Stimulated activated naive B cell treated with anti-CD40 and anti-IgM and Interleukin-4, amounts not matched to agents 10 μg/mL and 1 μg/mL and 100 μg/mL, for 72 hours (primary cell): ENCODE measurements at regions not wholly inside any gene's neighbourhood (a gene's known extent, or its start where the extent isn't known, plus 50 kb on each side); places are given as distances from the start of the nearest gene placed in this dataset.
"Not testable (repeated sequence)": the region's sequence is repeated elsewhere in the genome, so short reads cannot be mapped to it uniquely, and the experiment has no call there.

Experiments used
- ATAC-seq, 2 donors: fragments of 150-1000 bp; cut with Tn5 transposase; replicated peaks; 2 replicates each; pipeline ENCODE4 v1.10.0; 2021; ENCODE audit warnings: moderate library complexity in 1 of 2
- DNase-seq: peaks from one replicate; pipeline ENCODE4 v3.0.0; 2021
- H3K27ac Mint-ChIP-seq: one replicate; pipeline ENCODE4 v1.8.0; 2022; ENCODE audit warnings: mild to moderate bottlenecking, mixed read lengths
- H3K27me3 Mint-ChIP-seq, 2 donors: one replicate each; pipeline ENCODE4 v1.8.0; 2022; ENCODE audit warnings: mixed read lengths in 2 of 2
- H3K36me3 Mint-ChIP-seq, 2 donors: one replicate each; pipeline ENCODE4 v1.8.0; 2022; ENCODE audit warnings: mixed read lengths in 2 of 2, mild to moderate bottlenecking in 1 of 2
- H3K4me1 Mint-ChIP-seq, 2 donors: one replicate each; pipeline ENCODE4 v1.8.0; 2022; ENCODE audit warnings: mixed read lengths in 2 of 2, mild to moderate bottlenecking in 1 of 2
- H3K4me3 Mint-ChIP-seq, 2 donors: one replicate each; pipeline ENCODE4 v1.8.0; 2022; ENCODE audit warnings: mild to moderate bottlenecking in 2 of 2, mixed read lengths in 2 of 2, moderate library complexity in 1 of 2
- H3K9me3 Mint-ChIP-seq, 2 donors: one replicate each; pipeline ENCODE4 v1.8.0; 2022; ENCODE audit warnings: mixed read lengths in 2 of 2, mild to moderate bottlenecking in 1 of 2

GRCh38 chr9:97788763-97789663 is 64.0 kb upstream of the FOXE1 start:
- Mint-ChIP-seq H3K27me3 (peaks cover 8 to 13% of the 10 kb centered on the region in 2 donors), H3K36me3 (no peaks in the 10 kb centered on the region), H3K9me3 (no peaks in the 10 kb centered on the region), H3K4me1 (no peaks in the 10 kb centered on the region), H3K27ac (no peak overlapping the region), H3K4me3 (no peak overlapping the region)
- ATAC-seq: no peak
- DNase-seq: no peak

- DNase-seq (no peak), ATAC-seq (no peak)
- Mint-ChIP-seq H3K27ac (no peak overlapping the region), H3K9me3 (no peaks in the 10 kb centered on the region), H3K36me3 (no peaks in the 10 kb centered on the region), H3K4me1 (no peaks in the 10 kb centered on the region), H3K27me3 (peaks cover 8 to 13% of the 10 kb centered on the region in 2 donors), H3K4me3 (no peak overlapping the region)
Observed at GRCh38 chr9:97790542-97790941, 62.5 kb upstream of the FOXE1 start.

- ATAC-seq: no peak
- H3K27ac Mint-ChIP-seq: no peak overlapping the region
Observed at GRCh38 chr9:97791542-97791941, 61.5 kb upstream of the FOXE1 start.

GRCh38 chr9:97793067-97793466 is 60.0 kb upstream of the FOXE1 start:
- ATAC-seq (no peak), DNase-seq (no peak)
- Mint-ChIP-seq H3K4me1 (no peaks in the 10 kb centered on the region), H3K36me3 (no peaks in the 10 kb centered on the region), H3K9me3 (no peaks in the 10 kb centered on the region), H3K27me3 (peaks cover under 1 to 5% of the 10 kb centered on the region in 2 donors), H3K27ac (no peak overlapping the region), H3K4me3 (no peak overlapping the region)

More at GRCh38 chr9:97791542-97791941, 61.5 kb upstream of the FOXE1 start:
- Mint-ChIP-seq H3K9me3 (no peaks in the 10 kb centered on the region), H3K4me1 (no peaks in the 10 kb centered on the region), H3K27me3 (peaks cover 8 to 13% of the 10 kb centered on the region in 2 donors), H3K4me3 (no peak overlapping the region), H3K36me3 (no peaks in the 10 kb centered on the region)
- DNase-seq: no peak

GRCh38 chr9:97794666-97795065 is 58.4 kb upstream of the FOXE1 start:
- Mint-ChIP-seq H3K27ac (no peak overlapping the region), H3K4me1 (no peaks in the 10 kb centered on the region), H3K9me3 (no peaks in the 10 kb centered on the region), H3K4me3 (no peak overlapping the region), H3K36me3 (no peaks in the 10 kb centered on the region), H3K27me3 (no peaks in the 10 kb centered on the region)
- ATAC-seq (no peak), DNase-seq (no peak)

- not testable (repeated sequence) for H3K4me3 Mint-ChIP-seq, H3K4me1 Mint-ChIP-seq, DNase-seq, ATAC-seq, H3K27ac Mint-ChIP-seq, H3K36me3 Mint-ChIP-seq, H3K9me3 Mint-ChIP-seq
- peaks cover 7 to 12% of the 10 kb centered on the region in 2 donors for H3K27me3 Mint-ChIP-seq
Observed at GRCh38 chr9:97796176-97796575, 56.9 kb upstream of the FOXE1 start.

GRCh38 chr9:97801180-97801579 is 51.8 kb upstream of the FOXE1 start:
- DNase-seq (no peak), ATAC-seq (no peak)
- Mint-ChIP-seq H3K9me3 (no peaks in the 10 kb centered on the region), H3K4me3 (no peak overlapping the region), H3K27ac (no peak overlapping the region), H3K27me3 (peaks cover 34 to 56% of the 10 kb centered on the region in 2 donors), H3K36me3 (peaks cover 0 to 5% of the 10 kb centered on the region in 2 donors), H3K4me1 (peaks cover 4 to 10% of the 10 kb centered on the region in 2 donors)

GRCh38 chr9:97802276-97802675 is 50.8 kb upstream of the FOXE1 start:
- H3K4me1 Mint-ChIP-seq: peaks cover 4 to 10% of the 10 kb centered on the region in 2 donors
- H3K4me3 Mint-ChIP-seq: peak overlapping the region; percentile 68 to 89
- no peak for DNase-seq
- H3K36me3 Mint-ChIP-seq: peaks cover 0 to 5% of the 10 kb centered on the region in 2 donors
- ATAC-seq: no peak
- peak overlapping the region; percentile 83 for H3K27ac Mint-ChIP-seq
- peaks cover 37 to 65% of the 10 kb centered on the region in 2 donors for H3K27me3 Mint-ChIP-seq
- no peaks in the 10 kb centered on the region for H3K9me3 Mint-ChIP-seq

GRCh38 chr9:97803167-97804058 is 49.6 kb upstream of the FOXE1 start:
- DNase-seq: peak; percentile 40
- peak; percentile 93 to 95 for ATAC-seq
- Mint-ChIP-seq H3K27ac (peak overlapping the region; percentile 77), H3K9me3 (no peaks in the 10 kb centered on the region), H3K36me3 (peaks cover 0 to 5% of the 10 kb centered on the region in 2 donors), H3K4me1 (peaks cover 4 to 10% of the 10 kb centered on the region in 2 donors), H3K4me3 (peak overlapping the region; percentile 89), H3K27me3 (peaks cover 44 to 72% of the 10 kb centered on the region in 2 donors)
